HG03039 (cell line): ENCODE measurements at regions not wholly inside any gene's neighbourhood (a gene's known extent, or its start where the extent isn't known, plus 50 kb on each side); places are given as distances from the start of the nearest gene placed in this dataset.
"Not testable (repeated sequence)": the region's sequence is repeated elsewhere in the genome, so short reads cannot be mapped to it uniquely, and the experiment has no call there.

Experiments
- ATAC-seq: cut with Tn5 transposase; IDR thresholded peaks from one replicate; pipeline ENCODE4 v1.9.1; 2021; ENCODE audit warnings: mild to moderate bottlenecking, moderate library complexity; ENCODE audit not compliant: unreplicated experiment

- ATAC-seq: no peak
Measured at GRCh38 chr3:87796843-87797185, 262.0 kb downstream of the CGGBP1 start.

GRCh38 chr3:87796137-87796842 is 262.5 kb downstream of the CGGBP1 start:
- no peak for ATAC-seq

- no peak for ATAC-seq
Measured at GRCh38 chr3:87795701-87796100, 263.1 kb downstream of the CGGBP1 start.

GRCh38 chr3:87793337-87793877 is 265.4 kb downstream of the CGGBP1 start:
- ATAC-seq: no peak

- no peak for ATAC-seq
Measured at GRCh38 chr3:87792534-87793336, 266.1 kb downstream of the CGGBP1 start, which contains the start of gene HTR1F. HTR1F (plus strand) TSS chr3:87792706.

GRCh38 chr3:87792198-87792533 is 266.6 kb downstream of the CGGBP1 start:
- no peak for ATAC-seq

- ATAC-seq: no peak
Measured at GRCh38 chr3:87791248-87792027, 267.4 kb downstream of the CGGBP1 start.

- not testable (repeated sequence) for ATAC-seq
Measured at GRCh38 chr3:87789049-87789448, 269.8 kb downstream of the CGGBP1 start.

GRCh38 chr3:87788516-87788915 is 270.3 kb downstream of the CGGBP1 start:
- no peak for ATAC-seq

GRCh38 chr3:87780811-87781210 is 278.0 kb downstream of the CGGBP1 start:
- no peak for ATAC-seq

- ATAC-seq: no peak
Measured at GRCh38 chr3:87778876-87779275, 279.9 kb downstream of the CGGBP1 start.

- ATAC-seq: peak; percentile 97
Measured at GRCh38 chr3:87771337-87772192, 287.2 kb downstream of the CGGBP1 start.

- no peak for ATAC-seq
Measured at GRCh38 chr3:87766721-87767120, 292.1 kb downstream of the CGGBP1 start.

- ATAC-seq: no peak
Measured at GRCh38 chr3:87765256-87765655, 293.5 kb downstream of the CGGBP1 start.

- no peak for ATAC-seq
Measured at GRCh38 chr3:87761795-87762194, 297.0 kb downstream of the CGGBP1 start.

GRCh38 chr3:87761341-87761740 is 297.5 kb downstream of the CGGBP1 start:
- ATAC-seq: no peak

GRCh38 chr3:87756616-87757015 is 302.2 kb downstream of the CGGBP1 start:
- no peak for ATAC-seq

GRCh38 chr3:87755852-87756251 is 303.0 kb downstream of the CGGBP1 start:
- ATAC-seq: no peak

GRCh38 chr3:87742250-87742649 is 316.6 kb downstream of the CGGBP1 start:
- ATAC-seq: no peak

GRCh38 chr3:87740894-87741293 is 317.9 kb downstream of the CGGBP1 start:
- not testable (repeated sequence) for ATAC-seq
